ENCODE measurements at regions not wholly inside any gene's neighbourhood (a gene's known extent, or its start where the extent isn't known, plus 50 kb on each side); places are given as distances from the start of the nearest gene placed in this dataset.
A peak's percentile ranks its signal among the peaks of the same experiment; 100 is the strongest.
"Not testable (repeated sequence)": the region's sequence is repeated elsewhere in the genome, so short reads cannot be mapped to it uniquely, and the experiment has no call there.

DNA sequence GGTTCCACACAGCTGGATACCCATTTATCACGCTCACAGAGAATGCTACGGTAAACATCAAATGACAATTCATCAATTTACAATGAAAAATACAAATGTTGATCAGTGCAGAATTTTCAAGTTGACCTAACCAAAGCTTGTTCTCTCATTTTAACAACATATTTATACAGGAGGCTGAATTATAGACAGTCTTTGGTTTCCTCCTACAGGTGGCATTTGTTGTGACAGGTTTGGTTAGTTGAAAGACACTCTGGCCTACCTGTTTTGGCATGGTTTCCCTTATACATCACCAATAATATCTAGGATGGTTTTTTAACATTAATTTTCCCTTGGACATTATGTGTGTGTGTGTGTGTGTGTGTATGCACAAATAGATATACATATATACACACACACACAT is 642.5 kb upstream of the MMS22L start:
- DNase-seq, result no peak

DNA sequence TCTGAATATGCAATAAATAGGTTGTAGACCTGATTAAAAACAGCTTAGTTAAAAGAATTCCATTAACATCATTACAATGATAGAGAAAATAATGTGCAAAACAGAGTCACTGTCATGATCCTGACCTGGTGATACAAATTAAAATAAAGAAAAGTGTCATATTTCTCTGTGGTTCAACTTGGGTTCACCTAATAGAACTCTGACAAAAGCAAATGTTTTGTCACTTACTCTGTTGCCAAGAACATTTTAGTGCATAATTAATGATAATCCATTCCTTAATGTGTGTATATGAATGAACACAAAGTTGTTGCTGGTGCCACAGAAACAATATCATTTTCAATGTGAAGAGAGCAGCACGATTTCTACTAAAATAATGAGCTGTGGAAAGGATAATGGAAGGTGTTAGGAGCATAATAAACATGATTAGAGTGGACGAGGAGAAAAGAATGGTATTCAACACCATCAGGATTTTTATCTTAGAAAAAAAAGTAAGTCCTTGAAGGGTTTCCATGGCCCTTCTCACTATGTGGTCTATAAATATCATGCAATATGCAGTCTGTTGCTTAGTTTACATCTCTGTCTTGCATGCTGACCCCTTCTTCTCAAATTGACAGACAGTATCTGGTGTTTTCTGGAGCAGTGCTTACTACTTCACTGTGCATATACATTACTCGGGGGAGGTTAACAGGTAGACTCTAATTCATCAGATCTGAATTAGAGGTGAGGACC is 656.6 kb upstream of the MMS22L start:
- no peak for DNase-seq

DNA sequence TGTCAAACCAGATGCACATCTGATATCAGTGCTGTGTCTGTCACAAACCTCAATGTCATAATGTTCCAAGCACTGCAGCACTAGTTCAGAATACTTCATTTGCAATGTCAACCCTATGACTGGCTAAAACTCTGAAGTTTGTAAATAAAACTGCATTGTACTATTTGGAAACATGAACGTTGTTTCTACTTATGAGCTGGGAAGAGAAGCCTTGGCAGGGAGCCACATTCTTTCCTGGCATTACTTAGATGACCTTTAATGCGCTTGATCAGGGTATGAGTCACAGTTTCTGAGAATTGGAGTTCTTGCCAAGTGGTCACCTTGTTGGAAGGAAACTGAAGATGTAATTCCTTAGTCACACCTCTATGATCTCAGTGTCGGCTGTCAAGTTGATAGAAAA is 664.8 kb upstream of the MMS22L start:
- DNase-seq, result peak; percentile 75

DNA sequence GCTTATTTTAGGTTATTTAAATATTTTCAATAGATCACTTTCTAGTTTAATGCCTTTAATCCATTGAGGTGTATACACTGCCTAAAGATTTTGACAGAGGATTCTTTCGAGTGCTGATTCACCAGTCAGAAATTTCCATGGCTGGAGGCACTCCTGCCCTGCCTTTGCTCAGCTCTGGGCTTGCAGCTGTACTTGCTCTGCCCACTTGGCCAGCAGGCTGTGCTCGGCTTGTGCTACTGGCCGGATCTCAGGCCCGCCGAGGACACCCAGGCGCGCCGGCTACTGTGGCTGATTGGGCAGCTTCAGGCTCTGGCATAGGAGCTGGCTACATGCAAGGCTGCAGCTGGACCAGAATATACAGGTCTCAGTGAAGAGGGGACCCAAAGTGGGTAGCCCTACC is 675.1 kb upstream of the MMS22L start:
- no peak for DNase-seq

DNA sequence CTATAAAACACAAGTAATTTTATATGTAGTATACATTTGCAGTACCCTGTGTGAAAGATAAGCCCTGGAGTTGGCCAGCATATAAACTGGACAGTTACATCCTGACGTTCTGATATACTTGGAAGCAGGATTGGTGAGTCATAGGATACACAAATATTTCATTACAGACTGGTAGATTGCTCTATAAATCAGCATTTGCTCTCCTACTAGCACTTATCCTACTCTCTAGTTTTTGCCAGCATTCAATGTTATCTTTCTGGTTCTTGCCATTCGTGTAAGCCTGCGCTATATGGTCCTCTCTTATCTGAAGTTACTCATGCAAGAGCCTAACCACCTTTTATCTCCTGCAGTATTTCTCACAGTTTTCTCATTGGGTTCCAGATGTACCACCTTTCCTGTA is 680.2 kb upstream of the MMS22L start:
- DNase-seq, result peak; percentile 11

DNA sequence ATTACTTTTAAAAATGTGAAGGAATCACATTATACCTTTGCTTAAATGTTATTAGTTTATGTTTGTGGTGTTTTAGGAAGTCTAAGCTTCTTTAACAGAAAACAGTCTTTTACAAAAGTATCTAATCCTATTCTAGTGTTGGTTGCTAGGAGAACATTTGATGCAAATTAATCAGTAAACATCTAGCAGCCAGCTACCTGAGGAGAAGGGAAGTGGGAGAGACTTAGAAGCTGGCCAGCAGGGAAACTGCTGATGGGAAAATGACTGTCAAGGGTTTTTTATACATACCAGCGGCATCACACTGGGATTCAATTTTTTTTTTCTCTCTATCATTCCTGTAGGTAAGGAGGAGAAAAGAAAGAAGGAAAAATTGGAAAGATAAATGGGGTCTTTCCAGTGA is 686.0 kb upstream of the MMS22L start:
- no peak for DNase-seq

DNA sequence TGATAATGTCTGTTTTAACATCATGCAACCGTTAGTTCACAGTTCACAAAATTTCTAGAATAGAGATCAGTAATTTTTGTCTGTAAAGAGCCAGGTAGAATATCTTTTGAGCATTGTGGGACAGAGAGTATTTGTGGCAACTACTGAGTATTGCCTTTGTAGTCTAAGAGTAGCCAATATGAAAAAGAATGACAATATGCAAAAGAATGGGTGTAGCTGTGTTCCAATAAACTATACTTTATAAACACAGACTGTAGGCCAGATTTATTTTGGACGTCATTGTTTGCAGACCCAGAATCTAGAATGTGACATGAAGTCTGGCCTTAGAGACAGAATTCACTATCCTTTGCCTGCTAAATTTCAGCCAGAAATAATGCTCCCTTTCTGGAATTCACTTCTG is 694.1 kb upstream of the MMS22L start:
- no peak for DNase-seq

DNA sequence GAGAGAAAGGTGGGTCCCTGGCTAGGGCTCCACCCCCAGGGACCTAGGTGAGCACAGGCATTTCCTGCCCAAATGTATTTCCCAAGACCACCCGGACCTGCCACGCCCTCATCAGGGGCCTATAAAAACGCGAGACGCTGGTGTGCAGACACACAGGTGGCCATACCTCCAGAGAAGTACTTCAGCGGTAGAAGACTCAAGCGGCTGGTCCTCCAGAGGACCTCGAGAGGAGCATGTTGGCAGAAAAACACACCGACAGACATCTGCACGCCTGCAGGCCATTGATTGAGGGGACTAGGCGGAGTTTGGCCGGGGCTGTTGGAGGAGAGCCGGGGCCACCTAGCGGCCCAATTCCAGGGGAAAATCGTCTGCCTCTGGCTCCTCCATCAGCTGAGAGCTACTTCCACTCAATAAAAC is 695.8 kb upstream of the MMS22L start:
- DNase-seq, result no peak

DNA sequence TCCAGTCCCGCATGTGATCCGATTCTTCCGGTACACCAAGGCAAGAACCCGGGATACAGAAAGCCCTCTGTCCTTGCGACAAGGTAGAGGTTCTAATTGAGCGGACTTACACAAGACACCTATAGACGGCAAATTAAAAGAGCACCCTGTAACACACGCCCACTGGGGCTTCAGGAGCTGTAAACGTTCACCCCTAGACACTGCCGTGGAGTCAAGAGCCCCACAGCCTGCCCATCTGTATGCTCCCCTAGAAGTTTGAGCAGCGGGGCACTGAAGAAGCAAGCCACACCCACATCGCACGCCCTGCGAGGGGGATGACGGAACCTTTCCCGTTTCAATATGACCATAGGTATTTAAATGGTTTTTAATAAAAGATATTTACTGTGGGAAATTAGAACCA is 696.3 kb upstream of the MMS22L start:
- DNase-seq, result not testable (repeated sequence)

DNA sequence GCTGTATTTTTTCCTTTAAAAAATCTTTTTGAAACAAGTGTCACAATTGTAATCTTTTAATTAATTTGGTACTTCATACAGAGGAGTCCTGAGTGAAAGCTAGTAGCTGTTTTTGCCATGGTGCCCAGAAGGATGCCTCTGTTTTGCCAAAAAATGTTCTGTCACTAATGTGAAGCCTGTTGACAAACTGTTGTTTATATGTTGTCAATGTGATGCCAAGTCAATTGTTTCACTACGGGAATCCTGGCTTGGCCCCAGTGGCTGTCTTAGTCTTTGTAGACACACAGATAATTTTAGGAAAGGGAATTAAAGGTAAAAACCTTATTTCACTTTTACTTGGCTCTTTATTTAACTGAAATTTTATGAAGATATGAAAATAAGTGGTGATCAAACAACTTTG is 706.4 kb upstream of the MMS22L start:
- no peak for DNase-seq

DNA sequence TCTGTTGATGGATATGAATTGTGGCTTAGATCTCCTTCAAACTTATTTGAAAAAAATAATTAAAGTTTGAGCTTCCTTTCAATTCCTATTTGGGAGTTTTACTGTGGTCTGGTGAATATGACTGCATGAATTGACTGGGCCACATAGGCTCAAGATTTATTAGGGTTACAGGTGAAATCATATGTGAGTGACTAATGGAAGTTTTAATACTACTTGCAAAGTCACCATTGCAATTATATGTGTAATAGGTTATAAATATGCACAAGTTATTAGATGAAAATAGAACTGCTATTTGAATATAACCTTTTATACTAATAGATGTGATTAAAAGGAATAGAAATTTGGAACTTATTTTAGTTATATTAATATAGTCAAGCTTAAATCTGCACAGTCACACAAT is 712.1 kb upstream of the MMS22L start:
- DNase-seq, result no peak

DNA sequence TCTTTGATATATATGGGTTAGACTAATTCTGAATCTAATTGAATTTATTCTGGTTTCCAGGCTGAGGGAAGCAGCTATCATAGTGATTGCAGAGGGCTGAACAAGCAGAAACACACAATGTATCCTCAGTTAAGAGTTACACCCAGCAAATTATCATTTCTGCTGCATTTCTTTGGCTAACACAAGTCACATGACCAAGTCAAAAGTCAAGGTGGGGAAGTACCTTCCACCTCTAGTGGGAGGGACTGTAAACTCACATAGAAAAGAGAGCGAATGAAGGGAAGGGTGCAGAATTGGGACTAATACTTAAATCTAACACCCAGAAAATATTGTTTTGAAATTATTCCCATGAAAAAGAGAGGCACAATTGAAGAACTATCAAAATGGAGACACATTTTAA is 719.7 kb upstream of the MMS22L start:
- DNase-seq, result no peak

DNA sequence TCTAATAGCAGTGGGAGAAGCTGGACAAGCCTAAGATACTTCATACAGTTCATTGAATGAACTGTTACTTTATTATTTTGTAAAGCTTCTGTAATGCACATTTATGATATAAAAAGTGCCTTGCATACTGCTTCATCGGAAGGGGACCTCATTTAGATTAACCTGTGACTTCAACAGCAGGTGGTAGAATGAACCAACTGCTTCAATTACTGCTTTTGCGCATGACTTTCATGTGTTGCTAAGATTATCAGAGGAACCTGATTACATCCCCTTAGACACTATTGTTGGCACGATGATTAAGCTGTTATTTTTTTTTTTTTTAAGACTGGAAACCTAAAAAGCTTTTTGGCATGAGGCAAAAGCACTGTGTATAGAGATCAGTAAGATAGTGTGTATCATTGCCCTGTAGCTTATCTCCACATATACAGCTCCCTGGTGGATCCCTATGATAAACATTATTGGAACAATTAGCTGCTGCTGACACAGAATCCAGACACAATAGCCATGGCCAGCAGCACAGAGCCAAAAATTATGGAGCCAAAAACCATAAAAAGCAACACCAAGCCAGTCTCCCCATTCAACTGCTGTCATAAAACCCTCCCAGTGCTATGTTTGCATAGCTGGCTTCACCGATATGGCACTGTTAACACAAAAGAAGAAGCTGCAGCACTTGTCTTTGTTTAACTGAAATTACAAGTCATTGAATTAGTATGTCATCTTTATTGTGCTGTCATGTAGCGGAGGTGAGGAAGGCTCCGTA is 731.6 kb upstream of the MMS22L start:
- DNase-seq, result no peak

DNA sequence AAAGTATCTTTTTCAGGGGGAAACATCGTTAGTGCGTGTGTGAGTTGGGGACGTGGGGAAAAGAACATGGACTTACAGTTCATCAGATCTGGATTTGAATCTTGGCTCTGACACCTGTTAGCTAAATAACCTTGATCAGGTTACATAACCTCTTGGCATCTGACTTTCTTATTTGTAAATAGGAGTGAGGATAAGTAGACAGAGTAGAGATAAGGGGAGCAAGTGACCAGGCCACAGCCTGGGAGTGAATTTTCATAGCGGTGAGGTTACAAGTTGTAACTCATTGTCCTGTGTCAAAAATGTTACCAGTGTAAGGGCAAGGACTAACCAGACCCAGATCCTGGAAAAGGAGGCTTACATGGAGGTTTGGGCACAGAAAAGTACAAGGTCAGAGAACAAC is 733.5 kb upstream of the MMS22L start:
- DNase-seq, result no peak

DNA sequence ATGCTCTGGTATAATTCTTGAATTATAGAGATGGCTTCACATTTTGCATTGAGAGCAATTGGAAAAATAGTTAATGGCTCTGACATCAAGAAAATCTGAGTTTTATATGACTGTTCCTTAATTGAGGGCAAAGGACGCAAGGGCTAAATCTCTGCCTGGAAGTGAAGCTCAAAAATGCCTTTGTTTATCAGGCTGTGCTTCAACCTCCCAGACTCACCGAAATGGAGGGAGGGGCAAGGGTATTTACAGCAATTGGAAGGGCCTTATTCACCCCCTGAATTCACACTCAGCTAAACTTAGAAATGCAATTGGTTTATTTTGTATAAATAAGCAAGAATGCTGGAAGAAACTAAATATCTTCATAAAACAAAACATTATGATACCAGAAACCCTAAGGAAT is 737.2 kb upstream of the MMS22L start:
- no peak for DNase-seq

DNA sequence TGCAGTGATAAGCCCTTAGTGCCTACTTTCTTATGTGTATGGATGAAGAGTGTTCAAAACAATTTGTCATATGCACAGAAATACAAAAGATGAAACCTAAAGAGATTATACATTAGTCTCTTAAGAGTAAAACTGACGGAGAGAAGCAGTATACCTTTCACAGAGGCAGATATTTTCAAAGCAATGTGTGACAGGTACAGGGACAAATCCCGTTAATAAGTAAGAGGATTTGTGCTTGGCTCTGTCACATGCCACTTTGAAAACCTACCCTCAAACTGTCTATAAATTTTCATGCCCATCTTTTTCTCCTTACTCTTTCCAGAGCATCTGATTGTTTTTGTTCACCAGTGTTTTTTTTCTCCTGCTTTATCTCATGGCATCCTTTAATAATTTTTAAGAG is 741.3 kb upstream of the MMS22L start:
- no peak for DNase-seq

DNA sequence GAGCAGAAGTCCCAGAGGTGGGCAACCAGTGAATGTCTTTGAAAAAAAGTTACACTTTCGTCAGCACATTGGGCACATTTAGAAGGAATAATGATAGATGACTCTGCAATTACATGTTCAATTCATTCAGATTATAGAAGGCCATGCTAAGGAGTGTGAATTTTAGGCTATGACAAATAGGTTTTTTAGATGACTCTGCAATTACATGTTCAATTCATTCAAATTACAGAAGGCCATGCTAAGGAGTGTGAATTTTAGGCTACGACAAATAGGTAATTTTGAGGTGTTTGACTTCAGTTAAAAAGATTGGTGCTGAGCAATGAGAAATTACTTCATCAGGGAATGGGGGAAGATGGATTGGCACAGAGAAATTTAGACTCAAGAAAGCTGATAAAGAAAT is 744.9 kb upstream of the MMS22L start:
- DNase-seq, result no peak

DNA sequence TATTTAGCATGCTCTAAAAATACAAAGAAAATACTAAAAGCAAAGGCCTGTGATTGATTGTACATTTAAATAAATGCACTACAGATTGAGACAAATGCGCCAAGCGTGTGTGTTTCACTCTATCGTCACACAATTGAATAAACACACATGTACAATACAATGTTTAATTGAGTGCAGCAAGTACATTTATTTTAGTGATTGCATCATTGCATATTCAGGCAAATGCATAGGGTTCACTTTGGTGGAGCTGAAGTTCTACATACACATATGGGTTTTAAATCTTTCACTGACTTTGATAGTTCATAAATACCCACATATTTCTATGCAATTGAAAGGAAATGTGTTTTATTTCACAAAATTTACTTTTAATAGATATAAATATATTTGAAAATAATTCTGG is 750.6 kb upstream of the MMS22L start:
- no peak for DNase-seq

DNA sequence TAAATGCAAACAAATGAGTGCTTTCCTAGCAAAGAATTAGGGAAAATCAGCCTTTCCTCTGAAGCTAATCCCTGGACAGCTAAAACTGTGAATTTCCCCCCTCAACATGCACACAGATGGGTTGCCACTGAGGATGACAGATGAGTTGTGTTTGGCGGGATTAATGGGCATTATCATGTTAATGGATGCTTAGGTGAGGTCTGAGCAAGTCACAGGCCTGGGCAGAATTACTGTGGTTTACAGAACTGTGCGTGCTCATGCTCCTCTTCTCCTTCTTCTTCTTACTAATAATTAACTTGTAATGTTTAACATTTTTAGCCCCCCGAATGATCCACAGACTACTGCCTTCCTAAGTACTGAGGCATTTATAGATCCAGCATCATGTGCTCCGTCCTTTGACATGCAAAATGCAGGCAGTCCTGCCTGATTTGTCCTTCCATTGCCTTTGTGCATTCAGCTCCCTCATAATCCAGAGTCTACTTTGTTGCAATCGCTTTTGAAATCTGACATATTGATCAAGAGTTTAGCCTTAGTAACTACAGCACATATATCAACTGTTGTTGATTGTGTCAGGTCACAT is 753.4 kb upstream of the MMS22L start:
- DNase-seq, result no peak

DNA sequence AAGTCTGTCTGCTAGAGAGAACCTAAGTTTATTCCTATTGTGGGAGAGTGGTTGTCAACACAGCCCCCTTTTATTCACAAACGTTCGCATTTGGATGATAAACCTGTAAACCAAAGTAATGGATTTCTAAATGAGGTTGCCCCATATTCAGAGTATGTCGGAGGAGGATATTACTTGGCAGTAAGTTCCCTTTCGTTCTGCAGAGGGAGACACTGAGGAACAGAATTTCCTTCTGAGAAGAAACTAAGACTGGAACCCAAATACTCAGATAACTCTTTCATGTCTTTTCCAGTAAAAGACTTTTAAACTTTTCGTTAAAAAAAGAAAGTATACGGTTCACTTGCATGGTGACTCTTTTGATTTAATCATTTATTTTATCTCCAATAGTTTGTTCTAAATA is 754.6 kb upstream of the MMS22L start:
- no peak for DNase-seq

DNA sequence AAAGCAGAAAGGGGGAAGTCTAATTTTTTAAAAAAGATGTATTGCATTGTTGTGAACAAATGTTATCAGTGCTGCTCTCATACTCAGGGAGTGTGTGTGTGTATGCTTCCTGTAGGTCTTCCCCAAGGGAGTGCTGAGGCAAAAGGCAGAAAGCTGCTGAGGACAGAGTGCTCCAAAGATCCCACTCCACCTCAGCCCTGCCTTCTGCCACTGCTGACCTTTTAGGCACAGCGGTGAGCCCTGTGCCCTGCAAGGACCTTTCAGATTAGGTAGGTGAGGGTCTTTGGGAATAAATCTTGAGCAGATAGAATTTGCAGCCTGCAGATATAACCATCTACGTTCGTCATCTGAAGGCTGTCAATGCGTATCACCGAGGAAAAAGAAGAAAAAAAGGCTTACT is 756.4 kb upstream of the MMS22L start:
- DNase-seq, result no peak

DNA sequence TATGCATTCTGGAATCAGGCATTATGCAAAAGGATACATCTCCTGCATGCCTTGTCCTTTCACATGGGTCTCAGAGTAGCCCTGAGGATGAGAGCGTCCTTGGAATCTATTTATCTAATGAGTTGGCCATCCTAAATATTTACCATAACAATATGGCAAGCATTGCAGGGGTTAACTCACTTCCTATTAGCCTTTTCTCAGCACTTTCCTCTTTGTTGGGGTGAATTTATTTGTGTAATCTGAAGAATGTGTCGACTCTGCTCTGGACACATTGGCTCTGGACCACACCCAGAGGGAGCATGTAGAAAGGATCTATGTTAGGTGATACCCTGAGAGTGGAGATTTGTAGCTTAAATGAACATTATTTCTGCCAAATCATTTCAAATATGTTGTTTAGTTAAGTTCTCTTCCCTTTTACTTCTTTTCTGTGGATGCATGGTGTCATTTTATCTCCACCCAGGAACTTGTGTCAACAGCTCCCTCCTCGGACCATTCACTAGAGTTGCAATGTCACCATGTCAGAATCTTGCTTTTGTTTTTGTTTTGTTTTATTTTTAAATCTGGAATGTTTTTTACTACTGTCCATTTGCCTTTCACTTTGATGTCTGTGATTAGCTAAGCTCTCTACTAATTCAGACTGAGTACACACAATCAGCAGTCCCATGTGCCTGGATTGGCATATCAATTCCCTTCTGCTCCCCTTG is 757.0 kb upstream of the MMS22L start:
- peak; percentile 11 for DNase-seq

DNA sequence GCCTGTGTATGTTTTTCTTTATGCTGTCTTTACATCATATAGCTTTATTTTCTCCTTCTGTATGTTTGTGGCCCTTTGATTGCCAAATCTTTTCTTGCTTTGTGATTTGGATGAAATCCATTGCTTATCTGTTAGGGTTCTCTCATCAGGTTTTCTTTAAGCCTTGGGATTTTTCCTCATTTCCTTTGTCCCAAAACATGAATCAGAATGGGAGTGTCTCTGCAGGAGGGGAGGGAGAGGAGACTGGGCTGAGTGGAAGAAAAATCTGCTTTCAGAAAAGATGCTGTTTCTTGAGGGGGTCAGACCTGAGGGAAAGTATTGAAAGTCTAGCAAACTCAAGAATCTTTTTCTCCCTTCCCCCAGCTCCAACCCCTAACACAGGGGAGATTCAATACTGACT is 758.0 kb upstream of the MMS22L start:
- DNase-seq, result no peak

DNA sequence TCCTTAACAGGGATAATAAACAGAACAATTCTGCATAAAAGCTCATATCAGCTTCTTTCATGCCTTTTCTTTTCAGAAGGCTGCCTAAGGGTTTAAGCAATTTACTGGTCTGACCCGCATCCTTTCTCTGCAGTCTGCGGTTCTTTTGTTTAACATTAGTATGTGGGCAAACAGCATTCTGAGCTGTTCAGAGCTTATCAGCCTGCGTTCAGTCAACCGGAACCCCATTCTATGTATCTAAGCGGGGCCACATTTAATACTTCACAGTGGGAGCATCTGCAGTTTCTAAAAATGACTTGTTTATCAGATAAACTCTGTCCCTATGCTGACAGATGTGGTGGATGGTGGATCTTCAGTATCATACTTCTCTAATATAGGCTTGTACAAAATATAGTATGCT is 758.9 kb upstream of the MMS22L start:
- DNase-seq, result no peak

All from fibroblast of skin of right biceps (primary cell).